Gastrocnemius medialis (tissue), 4 donors: ENCODE measurements at regions not wholly inside any gene's neighbourhood (a gene's known extent, or its start where the extent isn't known, plus 50 kb on each side); places are given as distances from the start of the nearest gene placed in this dataset.

Experiments
- ATAC-seq, 2 donors: fragments of 150-250 bp; one replicate each; pipeline ENCODE4 v1.9.1; 2016
- DNase-seq, 2 donors: peaks; one replicate each; pipeline ENCODE4 v3.0.0-alpha.2; 2019
- H3K27ac ChIP-seq, 4 donors: fragments of 200-600 bp; sonication (generic); 1 replicate in 1 of 4; 2 replicates in 3 of 4; pipeline ENCODE4 v1.5.1; 2016 to 2018; ENCODE audit warnings: mild to moderate bottlenecking in 2 of 4, moderate library complexity in 1 of 4
- H3K27me3 ChIP-seq, 3 donors: fragments of 200-600 bp; sonication (generic) in 2 of 3; 1 replicate in 1 of 3; 2 replicates in 2 of 3; pipeline versions ENCODE4 v1.5.1 to v1.6.0; 2016 to 2019; ENCODE audit warnings: mild to moderate bottlenecking in 1 of 3, moderate library complexity in 1 of 3
- H3K36me3 ChIP-seq, 2 donors: fragments of 200-600 bp; sonication (generic) in 1 of 2; one replicate each; pipeline ENCODE4 v1.5.1; 2017 to 2018
- H3K4me1 ChIP-seq, 2 donors: fragments of 200-600 bp; sonication (generic) in 1 of 2; one replicate each; pipeline ENCODE4 v1.5.1; 2016 to 2017; ENCODE audit warnings: mild to moderate bottlenecking in 2 of 2
- H3K4me3 ChIP-seq, 4 donors: fragments of 200-600 bp; sonication (generic) in 3 of 4; 1 replicate in 1 of 4; 2 replicates in 3 of 4; pipeline ENCODE4 v1.5.1; 2016 to 2019; ENCODE audit warnings: mild to moderate bottlenecking in 2 of 4
- H3K9me3 ChIP-seq, 3 donors: fragments of 200-600 bp; sonication (generic) in 2 of 3; 1 replicate in 1 of 3; 2 replicates in 2 of 3; pipeline ENCODE4 v1.5.1; 2016 to 2019
- POLR2A ChIP-seq, 2 donors: fragments of 450-650 bp; IDR thresholded peaks; one replicate each; pipeline ENCODE4 v1.6.1; 2017; ENCODE audit warnings: antibody characterized with exemption in 2 of 2, mild to moderate bottlenecking in 2 of 2, moderate library complexity in 2 of 2
- in situ Hi-C, 4 donors: fragments of 200-750 bp; cut with MboI; loops; one replicate each; pipeline versions ENCODE4 v1.15.0 to v1.8.0; 2017; ENCODE audit warnings: low sequenced_read_pairs in 4 of 4
- intact Hi-C: fragments of 100-400 bp; cut with DNase I; formaldehyde crosslinking; loops from one replicate; pipeline ENCODE4 v1.15.1; 2023; ENCODE audit warnings: low total_unique reads
- TF ChIP-seq, protein P1 (sequence below), 5 experiments: fragments of 450-650 bp in 3 of 5; fragments of 200-600 bp in 2 of 5; sonication (generic) in 2 of 5; IDR thresholded peaks in 4 of 5; conservative IDR thresholded peaks in 1 of 5; 1 replicate in 4 of 5; 2 replicates in 1 of 5; pipeline ENCODE4 v1.5.1; 2016 to 2019; ENCODE audit warnings: antibody characterized with exemption in 5 of 5, mild to moderate bottlenecking in 3 of 5, moderate library complexity in 3 of 5

DNA sequence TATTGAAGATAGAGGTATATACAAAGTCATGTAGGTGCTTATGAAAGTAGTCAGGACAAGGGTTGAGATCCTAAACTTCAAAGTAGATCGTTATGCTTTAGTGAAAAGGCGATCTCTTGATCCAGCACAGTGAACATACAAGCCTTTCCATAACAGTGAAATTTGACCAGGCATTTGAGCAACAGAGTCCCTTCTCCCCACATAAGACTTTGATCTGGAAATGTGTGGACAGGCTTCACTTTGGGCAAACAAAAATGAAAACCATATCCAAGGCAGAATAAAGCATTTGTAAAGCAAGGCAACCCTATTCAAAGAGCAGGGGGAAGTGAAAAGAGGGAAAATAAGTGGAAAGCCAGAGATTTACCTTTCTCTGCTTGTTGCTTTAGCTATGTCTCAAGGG, 311.9 kb upstream of the SORCS1 start:
- intact Hi-C loops: no loop called here
- Histone ChIP-seq H3K4me1 (no peaks in the 10 kb centered on the region), H3K9me3 (no peaks in the 10 kb centered on the region), H3K4me3 (no peak overlapping the region), H3K27me3 (no peaks in the 10 kb centered on the region), H3K27ac (no peak overlapping the region), H3K36me3 (no peaks in the 10 kb centered on the region)
- no peak for TF ChIP-seq POLR2A (IDR thresholded peaks at IDR 0.05)
- TF ChIP-seq, protein P1, sequence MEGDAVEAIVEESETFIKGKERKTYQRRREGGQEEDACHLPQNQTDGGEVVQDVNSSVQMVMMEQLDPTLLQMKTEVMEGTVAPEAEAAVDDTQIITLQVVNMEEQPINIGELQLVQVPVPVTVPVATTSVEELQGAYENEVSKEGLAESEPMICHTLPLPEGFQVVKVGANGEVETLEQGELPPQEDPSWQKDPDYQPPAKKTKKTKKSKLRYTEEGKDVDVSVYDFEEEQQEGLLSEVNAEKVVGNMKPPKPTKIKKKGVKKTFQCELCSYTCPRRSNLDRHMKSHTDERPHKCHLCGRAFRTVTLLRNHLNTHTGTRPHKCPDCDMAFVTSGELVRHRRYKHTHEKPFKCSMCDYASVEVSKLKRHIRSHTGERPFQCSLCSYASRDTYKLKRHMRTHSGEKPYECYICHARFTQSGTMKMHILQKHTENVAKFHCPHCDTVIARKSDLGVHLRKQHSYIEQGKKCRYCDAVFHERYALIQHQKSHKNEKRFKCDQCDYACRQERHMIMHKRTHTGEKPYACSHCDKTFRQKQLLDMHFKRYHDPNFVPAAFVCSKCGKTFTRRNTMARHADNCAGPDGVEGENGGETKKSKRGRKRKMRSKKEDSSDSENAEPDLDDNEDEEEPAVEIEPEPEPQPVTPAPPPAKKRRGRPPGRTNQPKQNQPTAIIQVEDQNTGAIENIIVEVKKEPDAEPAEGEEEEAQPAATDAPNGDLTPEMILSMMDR (IDR thresholded peaks at IDR 0.05 in 4 of 5, conservative IDR thresholded peaks at IDR 0.05 in 1 of 5): no peak
- in situ Hi-C loops: no loop called here
- DNase-seq (no peak), ATAC-seq (no peak)

DNA sequence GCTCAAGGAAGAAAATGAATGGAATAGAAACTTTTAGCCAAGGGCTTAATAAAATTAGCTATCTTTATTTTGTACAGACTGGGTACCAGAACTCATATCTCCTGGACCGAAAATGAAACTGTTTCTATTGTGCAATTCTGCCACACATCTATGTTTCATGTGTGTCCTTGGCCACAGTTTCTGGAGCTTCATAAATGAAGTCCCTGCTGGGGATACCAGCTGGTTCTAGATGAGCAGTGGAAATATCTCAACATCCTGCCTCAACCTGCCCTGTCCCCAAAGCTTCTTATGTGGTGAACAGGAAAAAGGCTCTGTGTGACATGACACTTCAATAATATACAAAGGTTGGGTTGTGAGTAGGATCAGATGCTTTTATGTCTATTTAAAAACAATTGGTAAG, 310.1 kb upstream of the SORCS1 start:
- Histone ChIP-seq H3K27me3 (no peaks in the 10 kb centered on the region), H3K4me1 (no peaks in the 10 kb centered on the region), H3K4me3 (no peak overlapping the region), H3K9me3 (no peaks in the 10 kb centered on the region), H3K36me3 (no peaks in the 10 kb centered on the region), H3K27ac (no peak overlapping the region)
- in situ Hi-C loops: no loop called here
- TF ChIP-seq POLR2A (IDR thresholded peaks at IDR 0.05): no peak
- TF ChIP-seq, protein P1 (IDR thresholded peaks at IDR 0.05 in 4 of 5, conservative IDR thresholded peaks at IDR 0.05 in 1 of 5): no peak
- ATAC-seq: no peak
- no peak for DNase-seq
- intact Hi-C loops: no loop called here

DNA sequence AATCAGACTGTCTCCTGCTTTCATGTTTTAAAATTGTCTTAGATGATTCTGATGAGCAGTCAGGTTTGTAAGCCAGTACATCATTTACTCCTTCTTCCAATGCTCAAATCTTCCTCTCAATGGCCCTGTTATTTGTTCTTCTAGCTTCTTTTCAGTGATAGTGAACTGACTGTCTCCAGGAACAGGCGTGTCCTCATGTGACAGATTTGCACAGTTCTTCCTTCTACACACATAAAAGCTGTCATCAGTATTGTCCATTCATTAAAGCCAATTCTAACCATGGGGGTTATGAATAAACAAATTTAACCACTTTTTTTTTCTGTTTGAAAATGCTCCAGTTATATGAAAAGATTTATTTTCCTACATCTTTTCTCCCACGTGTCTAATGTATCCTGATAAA, 308.7 kb upstream of the SORCS1 start:
- no peaks in the 10 kb centered on the region for H3K9me3 ChIP-seq
- no peak for ATAC-seq
- DNase-seq: no peak
- no peaks in the 10 kb centered on the region for H3K4me1 ChIP-seq
- in situ Hi-C loops (no loop called here), intact Hi-C loops (no loop called here)
- no peaks in the 10 kb centered on the region for H3K27me3 ChIP-seq
- TF ChIP-seq POLR2A (IDR thresholded peaks at IDR 0.05): no peak
- TF ChIP-seq, protein P1 (IDR thresholded peaks at IDR 0.05 in 4 of 5, conservative IDR thresholded peaks at IDR 0.05 in 1 of 5): no peak
- no peaks in the 10 kb centered on the region for H3K36me3 ChIP-seq
- no peak overlapping the region for H3K4me3 ChIP-seq
- no peak overlapping the region for H3K27ac ChIP-seq

DNA sequence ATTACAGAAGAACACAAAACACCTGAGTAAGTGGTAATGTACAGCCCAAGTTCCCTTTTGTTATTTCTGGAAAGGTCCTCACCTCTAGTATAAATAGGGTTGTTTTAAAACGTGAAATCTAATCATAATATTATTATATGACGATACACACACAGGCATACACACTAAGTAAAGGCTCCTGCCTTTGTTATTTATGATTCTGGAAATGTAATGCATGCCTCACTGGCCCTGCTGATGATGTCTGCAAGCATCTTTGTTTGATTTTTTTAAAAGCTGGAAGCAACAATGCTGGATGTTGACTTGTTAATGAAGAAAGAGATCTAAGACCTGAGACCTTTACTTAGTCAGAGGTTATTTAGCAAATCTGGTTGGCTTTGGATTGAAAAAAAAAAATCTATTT, 307.4 kb upstream of the SORCS1 start:
- in situ Hi-C loops: no loop called here

DNA sequence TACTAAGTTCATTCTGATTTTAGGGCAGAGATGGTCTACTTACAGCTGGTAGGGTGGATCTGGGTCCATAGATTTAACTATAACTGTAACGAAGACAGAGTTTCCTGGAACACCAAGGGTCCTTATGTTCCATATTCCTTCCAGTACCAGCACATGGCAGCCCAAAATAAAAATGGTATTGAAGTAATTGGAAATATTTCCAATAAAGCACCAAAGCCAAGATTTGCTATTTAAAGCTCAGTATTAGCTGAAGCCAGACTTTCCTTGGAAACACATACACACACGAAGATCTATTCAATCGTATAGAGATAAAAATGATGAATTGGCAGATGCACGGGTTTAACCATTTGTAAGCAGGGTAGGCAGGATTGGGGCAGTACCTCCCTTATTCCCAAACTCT, 289.1 kb upstream of the SORCS1 start:
- no peaks in the 10 kb centered on the region for H3K4me1 ChIP-seq
- H3K27ac ChIP-seq: no peak overlapping the region
- no peak for DNase-seq
- H3K27me3 ChIP-seq: no peaks in the 10 kb centered on the region
- TF ChIP-seq, protein P1 (IDR thresholded peaks at IDR 0.05 in 4 of 5, conservative IDR thresholded peaks at IDR 0.05 in 1 of 5): no peak
- no peak for TF ChIP-seq POLR2A (IDR thresholded peaks at IDR 0.05)
- in situ Hi-C loops: no loop called here
- intact Hi-C loops: no loop called here
- no peaks in the 10 kb centered on the region for H3K36me3 ChIP-seq
- H3K9me3 ChIP-seq: no peaks in the 10 kb centered on the region
- no peak overlapping the region for H3K4me3 ChIP-seq
- no peak for ATAC-seq

More for the DNA sequence above, 307.4 kb upstream of the SORCS1 start:
- no peak for DNase-seq
- H3K27ac ChIP-seq: no peak overlapping the region
- H3K9me3 ChIP-seq: no peaks in the 10 kb centered on the region
- H3K4me3 ChIP-seq: no peak overlapping the region
- no peaks in the 10 kb centered on the region for H3K27me3 ChIP-seq
- H3K36me3 ChIP-seq: no peaks in the 10 kb centered on the region
- intact Hi-C loops: no loop called here
- TF ChIP-seq POLR2A (IDR thresholded peaks at IDR 0.05): no peak
- TF ChIP-seq, protein P1 (IDR thresholded peaks at IDR 0.05 in 4 of 5, conservative IDR thresholded peaks at IDR 0.05 in 1 of 5): no peak
- no peak for ATAC-seq
- H3K4me1 ChIP-seq: no peaks in the 10 kb centered on the region
